GM19328 (cell line): ENCODE measurements at regions not wholly inside any gene's neighbourhood (a gene's known extent, or its start where the extent isn't known, plus 50 kb on each side); places are given as distances from the start of the nearest gene placed in this dataset.
A peak's percentile ranks its signal among the peaks of the same experiment; 100 is the strongest.

Source experiments
- ATAC-seq: cut with Tn5 transposase; IDR thresholded peaks from one replicate; pipeline ENCODE4 v1.9.1; 2021; ENCODE audit warnings: mild to moderate bottlenecking, moderate library complexity; ENCODE audit not compliant: unreplicated experiment

GRCh38 chr6:90722648-90723047 lies 135.8 kb upstream of the MAP3K7 start:
- ATAC-seq: no peak

DNA sequence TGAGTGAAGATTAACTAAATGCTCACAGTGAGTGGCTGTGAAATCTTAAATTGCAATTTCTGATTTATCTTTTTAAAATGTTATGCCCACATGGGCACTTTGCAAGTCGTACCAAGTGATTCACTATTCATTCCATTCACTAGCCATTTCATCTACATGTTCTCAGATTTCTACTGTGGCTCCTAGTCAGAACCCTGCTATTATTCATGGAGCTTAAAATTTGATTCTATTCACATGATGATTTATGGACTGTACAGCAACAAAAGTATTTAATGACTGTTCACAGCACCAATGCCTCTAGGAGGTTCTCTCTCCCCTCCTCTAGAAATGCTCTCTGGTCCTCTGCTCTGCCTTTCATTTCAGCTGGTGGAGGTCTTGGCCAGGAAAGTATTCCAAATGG lies 133.5 kb upstream of the MAP3K7 start:
- ATAC-seq: no peak

DNA sequence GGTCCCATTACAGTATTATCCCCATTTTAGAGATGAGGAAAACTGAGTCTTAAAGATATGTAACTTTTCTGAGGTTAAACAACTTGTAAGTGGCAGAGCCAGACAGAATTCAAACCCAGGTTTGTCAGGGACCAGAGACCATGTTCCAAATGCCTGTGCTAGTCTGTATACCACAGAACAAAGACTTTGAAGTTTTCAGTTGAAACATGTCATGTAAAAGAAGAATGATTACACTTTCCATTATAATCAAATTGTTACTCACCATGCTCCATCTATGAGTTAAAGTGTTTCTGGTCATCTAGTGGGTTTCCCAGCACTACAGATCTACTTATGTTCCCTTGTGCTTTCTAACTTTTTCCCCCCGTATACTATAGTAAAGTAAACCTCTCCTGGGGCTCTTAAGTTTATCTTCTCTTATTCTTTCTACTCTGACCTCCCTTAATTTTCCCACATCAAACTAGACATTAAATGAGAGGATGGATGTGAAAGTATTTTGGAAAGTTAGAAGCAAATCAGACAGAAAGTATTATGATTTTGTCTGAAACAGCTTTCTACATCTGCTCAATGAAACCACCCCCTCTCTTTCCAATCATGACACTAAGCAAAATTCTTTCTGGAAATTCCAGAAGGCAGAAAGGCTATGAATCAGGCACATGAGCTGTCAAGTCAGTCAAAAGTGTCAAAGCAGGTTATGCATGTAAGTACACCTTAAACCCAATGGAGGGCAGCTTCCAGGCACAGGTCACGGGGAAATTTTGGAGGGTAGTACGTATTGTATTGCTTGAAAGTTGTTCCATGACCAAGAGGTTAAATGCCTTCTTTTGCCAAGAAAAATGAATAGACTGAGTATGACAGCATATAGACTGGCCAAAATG lies 132.7 kb upstream of the MAP3K7 start:
- ATAC-seq: no peak

- ATAC-seq: no peak
Measured at GRCh38 chr6:90716376-90716775, 129.5 kb upstream of the MAP3K7 start.

- no peak for ATAC-seq
Measured at GRCh38 chr6:90715093-90715655, 128.3 kb upstream of the MAP3K7 start.

DNA sequence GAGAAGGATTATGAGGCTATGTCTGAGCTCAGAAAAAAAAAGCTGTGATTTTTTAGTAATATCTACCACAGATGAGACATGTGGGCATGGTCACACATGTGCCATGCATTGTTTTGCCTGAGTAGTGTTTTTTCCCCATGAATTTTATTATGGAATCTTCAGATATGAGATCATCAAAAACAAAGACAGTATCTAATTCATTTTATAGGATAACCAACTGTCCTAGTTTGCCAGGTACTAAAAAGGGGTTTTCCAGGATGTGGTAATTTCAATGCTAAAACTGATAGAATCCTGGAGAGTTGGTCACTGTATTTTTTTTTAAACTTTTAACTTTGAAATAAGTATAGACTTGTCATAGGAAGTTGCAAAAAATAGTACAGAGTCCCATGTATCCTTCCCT lies 127.4 kb upstream of the MAP3K7 start:
- ATAC-seq: no peak

DNA sequence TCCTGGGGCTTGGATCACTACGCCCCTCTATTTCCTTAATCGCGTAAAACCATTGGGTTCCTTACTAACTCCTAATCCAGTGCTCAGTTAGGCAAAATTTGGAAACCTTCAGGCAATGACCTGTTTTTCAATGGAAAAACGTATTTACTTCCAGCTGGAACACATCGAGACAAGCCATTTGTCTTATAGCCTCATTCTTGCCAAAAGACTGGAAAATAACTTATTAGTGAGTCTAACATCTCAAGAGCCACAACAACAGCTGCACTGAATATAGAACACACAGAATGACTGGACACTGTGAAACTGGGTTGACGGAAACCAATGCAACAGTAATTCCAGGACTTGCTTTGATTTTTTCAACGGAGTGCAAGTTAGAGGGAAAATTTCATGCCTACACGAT lies 125.2 kb upstream of the MAP3K7 start:
- ATAC-seq: no peak

GRCh38 chr6:90709431-90709996 lies 122.6 kb upstream of the MAP3K7 start:
- no peak for ATAC-seq

DNA sequence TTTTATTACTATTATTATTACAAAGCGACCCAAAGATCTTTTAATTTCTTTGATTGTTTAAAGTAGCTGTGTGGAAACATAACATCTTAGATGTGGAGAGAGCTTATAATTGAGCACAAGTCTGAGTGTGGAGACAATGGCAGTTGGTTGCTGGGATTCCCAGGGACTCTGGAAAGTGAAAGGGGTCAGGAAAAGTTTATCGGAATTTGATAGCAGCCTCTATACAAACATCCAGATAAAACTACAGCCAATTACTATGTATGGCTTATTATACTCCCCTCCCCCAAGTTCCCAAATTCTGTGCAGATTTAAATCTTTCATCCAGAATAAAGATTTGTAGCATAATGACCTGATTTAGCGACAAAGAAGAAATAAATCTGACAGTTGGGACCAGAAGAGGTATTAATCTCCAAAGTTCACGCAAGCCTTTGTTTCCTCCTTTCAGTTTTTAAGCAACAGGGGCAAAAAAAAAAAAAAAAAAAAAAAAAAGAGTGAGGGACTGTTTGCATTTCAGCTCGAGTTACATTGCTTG lies 121.4 kb upstream of the MAP3K7 start:
- no peak for ATAC-seq

DNA sequence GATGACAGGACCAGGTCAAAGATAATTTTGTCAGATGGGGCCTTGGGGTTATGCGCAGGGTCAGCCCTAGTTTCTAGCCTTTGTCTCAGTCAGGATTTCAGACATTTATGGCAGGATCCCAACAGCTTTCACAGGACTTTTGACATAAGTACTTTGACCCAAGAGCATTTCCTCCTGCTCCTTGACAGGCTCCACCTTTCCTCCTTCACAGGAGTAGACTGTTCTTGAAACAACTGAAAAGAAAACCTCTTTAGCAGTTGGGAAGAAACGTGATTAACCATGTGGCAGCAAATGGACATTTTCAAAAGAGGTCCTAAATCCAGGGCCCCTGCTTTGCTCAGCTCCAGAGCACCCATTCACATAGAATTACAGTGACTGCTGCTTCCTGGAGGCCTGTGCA lies 120.4 kb upstream of the MAP3K7 start:
- no peak for ATAC-seq

DNA sequence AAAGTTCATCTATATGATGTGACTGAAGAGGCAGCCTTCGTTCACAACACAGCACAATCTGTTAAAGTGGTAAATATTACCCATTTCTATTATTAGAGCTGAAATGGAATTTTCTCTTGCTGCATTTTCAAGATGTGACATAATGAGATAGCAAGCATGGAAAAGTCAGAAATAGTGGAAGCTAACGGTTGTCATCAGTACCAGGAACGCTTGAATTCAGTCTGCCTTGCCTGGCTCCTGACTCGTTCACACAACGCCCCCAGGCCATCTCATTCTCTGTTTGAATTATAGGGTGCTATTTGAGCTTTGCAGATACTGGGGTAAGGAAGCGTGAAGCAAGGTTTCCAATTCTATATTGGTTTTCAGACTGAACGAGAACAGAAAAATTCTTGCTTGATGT lies 116.5 kb upstream of the MAP3K7 start:
- no peak for ATAC-seq

DNA sequence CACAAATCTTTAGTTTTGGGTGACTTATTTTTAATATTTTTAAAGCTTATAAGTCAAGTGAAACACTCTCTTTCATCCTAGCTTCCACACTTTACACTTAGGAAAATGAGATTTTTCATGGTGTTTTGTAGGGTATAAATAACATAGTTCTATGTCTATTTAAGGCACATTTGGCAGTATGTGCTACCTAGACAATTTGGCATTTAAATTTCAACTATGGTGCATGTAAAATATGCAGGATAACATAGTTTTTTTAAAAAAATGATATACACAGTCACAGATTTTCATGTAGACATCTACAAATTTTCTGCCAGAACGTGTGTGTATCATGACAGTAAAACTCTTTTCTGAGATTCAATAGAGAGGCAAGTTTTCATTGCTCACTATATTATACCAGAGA lies 115.1 kb upstream of the MAP3K7 start:
- ATAC-seq: no peak

- peak; percentile 59 for ATAC-seq
Measured at GRCh38 chr6:90701146-90701781, 114.4 kb upstream of the MAP3K7 start.

DNA sequence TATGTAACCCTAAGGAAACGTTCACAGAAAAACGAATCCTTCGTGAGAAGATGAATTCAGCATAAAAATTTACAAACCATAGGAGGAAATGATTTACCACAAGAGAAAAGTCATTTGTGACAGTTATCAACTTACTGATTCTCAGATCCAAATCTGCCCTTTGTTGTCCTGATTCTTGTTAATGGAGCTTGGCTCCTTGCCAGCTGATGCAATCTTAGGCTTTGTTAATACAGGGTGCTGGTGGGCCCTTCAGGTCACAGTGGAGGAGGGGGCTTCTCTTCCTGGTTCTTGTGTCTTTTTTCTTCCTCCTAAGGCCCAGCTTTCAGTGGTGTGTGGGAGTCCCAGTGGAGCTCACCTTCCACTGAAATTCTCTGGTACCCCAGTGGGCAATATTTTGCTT lies 108.4 kb upstream of the MAP3K7 start:
- ATAC-seq: no peak

- ATAC-seq: no peak
Measured at GRCh38 chr6:90694802-90695201, 107.9 kb upstream of the MAP3K7 start.

DNA sequence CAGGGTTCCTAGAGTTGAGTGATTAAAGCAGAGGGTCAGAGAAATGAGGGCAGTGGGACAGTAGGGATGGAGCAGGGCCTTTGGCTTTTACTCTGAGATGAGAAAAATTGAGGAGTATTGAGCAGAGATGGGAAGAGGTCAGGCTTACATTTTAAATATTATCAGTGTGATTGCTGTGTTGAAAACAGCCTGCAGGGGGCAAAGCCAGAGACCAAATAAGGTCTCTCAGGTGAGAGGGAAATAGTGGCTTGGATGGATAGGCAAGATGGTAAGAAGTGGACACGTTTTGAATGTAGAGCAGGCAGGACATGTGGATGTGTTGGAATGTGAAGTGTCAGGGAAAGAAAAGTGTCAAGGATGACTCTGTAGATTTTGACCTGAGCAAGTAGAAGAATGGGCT lies 105.0 kb upstream of the MAP3K7 start:
- no peak for ATAC-seq

GRCh38 chr6:90689172-90689571 lies 102.3 kb upstream of the MAP3K7 start:
- ATAC-seq: no peak

- ATAC-seq: no peak
Measured at GRCh38 chr6:90687775-90688380, 101.0 kb upstream of the MAP3K7 start.

GRCh38 chr6:90681863-90682262 lies 95.0 kb upstream of the MAP3K7 start:
- no peak for ATAC-seq

- no peak for ATAC-seq
Measured at GRCh38 chr6:90678049-90678779, 91.3 kb upstream of the MAP3K7 start.

- no peak for ATAC-seq
Measured at GRCh38 chr6:90677440-90677839, 90.6 kb upstream of the MAP3K7 start.
